ENCODE measurements at regions not wholly inside any gene's neighbourhood (a gene's known extent, or its start where the extent isn't known, plus 50 kb on each side); places are given as distances from the start of the nearest gene placed in this dataset.

- Mint-ChIP-seq H3K36me3 (ENCODE audit: insufficient read depth) (no peaks in the 10 kb centered on the region), H3K27me3 (no peaks in the 10 kb centered on the region), H3K4me3 (ENCODE audit: low read depth) (no peak overlapping the region), H3K27ac (no peak overlapping the region), H3K4me1 (ENCODE audit: low read depth) (no peaks in the 10 kb centered on the region), H3K9me3 (ENCODE audit: low read depth) (no peaks in the 10 kb centered on the region)
- TF ChIP-seq, protein P1, sequence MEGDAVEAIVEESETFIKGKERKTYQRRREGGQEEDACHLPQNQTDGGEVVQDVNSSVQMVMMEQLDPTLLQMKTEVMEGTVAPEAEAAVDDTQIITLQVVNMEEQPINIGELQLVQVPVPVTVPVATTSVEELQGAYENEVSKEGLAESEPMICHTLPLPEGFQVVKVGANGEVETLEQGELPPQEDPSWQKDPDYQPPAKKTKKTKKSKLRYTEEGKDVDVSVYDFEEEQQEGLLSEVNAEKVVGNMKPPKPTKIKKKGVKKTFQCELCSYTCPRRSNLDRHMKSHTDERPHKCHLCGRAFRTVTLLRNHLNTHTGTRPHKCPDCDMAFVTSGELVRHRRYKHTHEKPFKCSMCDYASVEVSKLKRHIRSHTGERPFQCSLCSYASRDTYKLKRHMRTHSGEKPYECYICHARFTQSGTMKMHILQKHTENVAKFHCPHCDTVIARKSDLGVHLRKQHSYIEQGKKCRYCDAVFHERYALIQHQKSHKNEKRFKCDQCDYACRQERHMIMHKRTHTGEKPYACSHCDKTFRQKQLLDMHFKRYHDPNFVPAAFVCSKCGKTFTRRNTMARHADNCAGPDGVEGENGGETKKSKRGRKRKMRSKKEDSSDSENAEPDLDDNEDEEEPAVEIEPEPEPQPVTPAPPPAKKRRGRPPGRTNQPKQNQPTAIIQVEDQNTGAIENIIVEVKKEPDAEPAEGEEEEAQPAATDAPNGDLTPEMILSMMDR (IDR thresholded peaks at IDR 0.05; ENCODE audit: unreplicated experiment), result no peak
- no peak for DNase-seq (ENCODE audit: low spot score, unreplicated experiment)
Measured at GRCh38 chr18:11377766-11378540, 228.6 kb upstream of the PIEZO2 start.

- H3K27me3 Mint-ChIP-seq, result no peaks in the 10 kb centered on the region
- H3K4me1 Mint-ChIP-seq (ENCODE audit: low read depth), result no peaks in the 10 kb centered on the region
Measured at GRCh38 chr18:11372163-11372562, 222.8 kb upstream of the PIEZO2 start.

GRCh38 chr18:11369556-11369955 is 220.2 kb upstream of the PIEZO2 start:
- DNase-seq (ENCODE audit: low spot score, unreplicated experiment), result no peak
- Mint-ChIP-seq H3K27ac (no peak overlapping the region), H3K9me3 (ENCODE audit: low read depth) (peaks cover 7% of the 10 kb centered on the region), H3K4me3 (ENCODE audit: low read depth) (no peak overlapping the region), H3K4me1 (ENCODE audit: low read depth) (no peaks in the 10 kb centered on the region), H3K36me3 (ENCODE audit: insufficient read depth) (no peaks in the 10 kb centered on the region), H3K27me3 (no peaks in the 10 kb centered on the region)
- TF ChIP-seq, protein P1 (IDR thresholded peaks at IDR 0.05; ENCODE audit: unreplicated experiment), result no peak

More at GRCh38 chr18:11372163-11372562, 222.8 kb upstream of the PIEZO2 start:
- Mint-ChIP-seq H3K4me3 (ENCODE audit: low read depth) (no peak overlapping the region), H3K27ac (no peak overlapping the region), H3K9me3 (ENCODE audit: low read depth) (peaks cover 7% of the 10 kb centered on the region), H3K36me3 (ENCODE audit: insufficient read depth) (no peaks in the 10 kb centered on the region)
- TF ChIP-seq, protein P1 (IDR thresholded peaks at IDR 0.05; ENCODE audit: unreplicated experiment), result no peak
- no peak for DNase-seq (ENCODE audit: low spot score, unreplicated experiment)

DNA sequence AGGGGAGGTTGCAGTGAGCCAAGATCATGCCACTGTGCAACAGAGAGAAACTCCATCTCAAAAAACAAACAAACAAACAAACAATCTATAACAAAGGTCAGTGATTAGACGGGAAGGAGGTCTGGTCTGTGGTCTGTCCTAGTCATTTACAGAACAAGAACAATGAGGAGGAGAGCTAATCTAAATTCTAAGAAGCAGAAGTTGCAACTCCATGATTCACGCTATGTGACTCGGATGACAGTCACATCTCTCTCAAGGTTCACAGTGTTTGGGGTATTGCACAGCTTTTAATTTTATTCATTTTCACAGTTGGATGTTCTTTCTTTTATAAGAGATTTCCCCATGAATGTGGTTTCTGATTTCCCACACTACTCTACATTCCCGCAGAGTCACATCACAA is 218.7 kb upstream of the PIEZO2 start:
- Mint-ChIP-seq H3K36me3 (ENCODE audit: insufficient read depth) (no peaks in the 10 kb centered on the region), H3K4me1 (ENCODE audit: low read depth) (no peaks in the 10 kb centered on the region), H3K27ac (no peak overlapping the region)

DNA sequence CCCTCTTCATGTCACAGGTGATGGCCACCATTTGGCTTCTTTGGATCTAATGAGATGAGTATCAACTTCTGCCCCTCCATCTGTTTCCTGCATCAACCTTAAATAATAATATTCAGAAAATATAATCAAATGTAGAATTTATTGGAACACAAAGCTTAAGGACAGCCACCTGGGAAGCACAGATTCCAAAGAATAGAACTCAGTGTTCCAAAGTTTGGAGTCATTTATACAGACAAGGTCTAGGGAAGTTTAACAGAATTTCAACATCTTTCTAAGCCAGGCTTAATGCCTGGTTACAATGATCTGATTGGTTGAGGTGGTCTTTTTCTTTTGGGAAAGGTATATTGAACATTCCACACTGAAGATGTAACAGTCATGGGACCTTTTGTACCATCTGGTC is 218.0 kb upstream of the PIEZO2 start:
- TF ChIP-seq, protein P1 (IDR thresholded peaks at IDR 0.05; ENCODE audit: unreplicated experiment), result no peak
- DNase-seq (ENCODE audit: low spot score, unreplicated experiment), result no peak
- no peak overlapping the region for H3K4me3 Mint-ChIP-seq (ENCODE audit: low read depth)

More for the DNA sequence above, 218.7 kb upstream of the PIEZO2 start:
- peaks cover 7% of the 10 kb centered on the region for H3K9me3 Mint-ChIP-seq (ENCODE audit: low read depth)
- H3K27me3 Mint-ChIP-seq, result no peaks in the 10 kb centered on the region
- TF ChIP-seq, protein P1 (IDR thresholded peaks at IDR 0.05; ENCODE audit: unreplicated experiment), result no peak
- no peak overlapping the region for H3K4me3 Mint-ChIP-seq (ENCODE audit: low read depth)
- no peak for DNase-seq (ENCODE audit: low spot score, unreplicated experiment)

More for the DNA sequence above, 218.0 kb upstream of the PIEZO2 start:
- no peaks in the 10 kb centered on the region for H3K36me3 Mint-ChIP-seq (ENCODE audit: insufficient read depth)
- no peak overlapping the region for H3K27ac Mint-ChIP-seq
- no peaks in the 10 kb centered on the region for H3K27me3 Mint-ChIP-seq
- no peaks in the 10 kb centered on the region for H3K4me1 Mint-ChIP-seq (ENCODE audit: low read depth)
- peaks cover 12% of the 10 kb centered on the region for H3K9me3 Mint-ChIP-seq (ENCODE audit: low read depth)

All from progenitor cell of endocrine pancreas (in vitro differentiated cells).